COR-L47 (cell line): ENCODE measurements at regions not wholly inside any gene's neighbourhood (a gene's known extent, or its start where the extent isn't known, plus 50 kb on each side); places are given as distances from the start of the nearest gene placed in this dataset.
A peak's percentile ranks its signal among the peaks of the same experiment; 100 is the strongest.

Source experiments
- DNase-seq: peaks from one replicate; lab custom pipeline; 2025; lab: John Stamatoyannopoulos, UW

DNA sequence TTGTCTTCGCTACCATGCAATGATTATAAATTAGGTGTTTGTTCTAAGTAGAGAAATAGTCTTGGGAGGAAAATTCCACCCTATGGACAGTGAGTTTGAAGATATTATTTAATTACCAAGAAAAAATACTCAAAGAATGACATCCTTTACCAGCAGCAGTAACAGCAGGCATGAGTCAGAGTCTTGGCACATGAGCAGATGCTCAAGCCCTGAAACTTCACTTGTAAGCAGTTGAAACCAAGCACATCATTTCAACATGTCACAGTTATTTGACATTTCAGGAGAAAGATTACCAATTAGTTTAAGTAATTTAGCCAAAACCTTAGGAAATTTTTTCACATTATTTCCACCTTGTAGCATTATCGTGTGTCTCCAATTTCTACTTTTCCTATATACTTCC, 99.2 kb downstream of the C12orf50 start:
- DNase-seq = no peak

DNA sequence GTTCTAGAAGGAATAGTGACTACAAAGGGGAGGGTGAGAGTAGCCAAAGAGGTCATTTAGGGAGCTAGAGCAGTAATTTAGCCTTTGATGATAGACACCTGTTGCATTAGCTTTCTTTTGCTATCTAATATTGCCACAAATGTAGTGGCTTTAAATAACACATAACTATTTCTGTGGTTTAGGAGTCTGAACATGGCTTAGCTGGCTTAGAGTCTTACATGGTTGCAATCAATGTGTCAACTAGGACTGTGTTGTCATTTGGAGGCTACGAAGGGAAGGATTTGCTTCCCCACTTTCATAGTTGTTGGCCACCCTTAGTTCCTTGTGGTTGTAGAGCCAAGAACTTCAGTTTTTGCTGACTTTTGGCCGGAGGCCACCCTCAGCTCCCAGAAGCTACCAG, 99.9 kb downstream of the C12orf50 start:
- DNase-seq = no peak

DNA sequence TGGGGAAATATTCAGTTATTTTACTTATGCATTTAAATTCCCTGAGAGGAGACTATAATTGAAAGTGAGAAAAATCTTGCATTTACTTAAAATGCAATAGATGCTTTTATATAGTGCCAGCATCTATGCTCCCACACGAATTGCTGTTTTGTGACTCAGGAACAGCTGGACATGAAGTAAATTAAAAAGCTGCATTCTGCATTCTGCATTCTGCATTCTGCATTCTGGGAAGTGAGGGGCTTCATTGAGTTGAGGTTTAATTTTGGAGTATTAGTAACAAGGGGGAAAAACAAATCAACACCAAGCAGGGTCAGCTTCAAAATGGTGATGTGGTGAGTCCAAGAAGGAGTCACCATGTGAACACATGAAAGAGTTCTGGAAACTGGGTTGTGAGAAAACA, 101.2 kb downstream of the C12orf50 start:
- DNase-seq = no peak

DNA sequence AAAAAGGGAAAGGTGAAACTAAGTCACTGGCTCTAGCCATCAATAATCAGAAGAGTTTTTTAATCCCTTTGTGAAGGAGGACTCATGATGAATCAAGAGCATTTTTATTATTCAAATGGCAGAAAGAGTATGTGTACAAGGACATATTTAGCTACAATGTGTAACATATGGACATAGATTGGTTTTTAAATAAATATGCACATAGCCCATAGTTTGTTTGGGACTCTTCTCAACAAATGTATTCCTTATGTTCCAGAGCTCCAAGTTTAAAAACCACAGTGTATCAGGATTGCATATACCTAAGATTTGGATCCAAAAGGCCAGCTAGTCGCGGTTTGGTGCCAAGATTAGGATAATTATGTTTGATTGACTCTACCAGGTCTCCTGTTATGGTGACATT, 104.2 kb downstream of the C12orf50 start:
- DNase-seq = peak; percentile 22

DNA sequence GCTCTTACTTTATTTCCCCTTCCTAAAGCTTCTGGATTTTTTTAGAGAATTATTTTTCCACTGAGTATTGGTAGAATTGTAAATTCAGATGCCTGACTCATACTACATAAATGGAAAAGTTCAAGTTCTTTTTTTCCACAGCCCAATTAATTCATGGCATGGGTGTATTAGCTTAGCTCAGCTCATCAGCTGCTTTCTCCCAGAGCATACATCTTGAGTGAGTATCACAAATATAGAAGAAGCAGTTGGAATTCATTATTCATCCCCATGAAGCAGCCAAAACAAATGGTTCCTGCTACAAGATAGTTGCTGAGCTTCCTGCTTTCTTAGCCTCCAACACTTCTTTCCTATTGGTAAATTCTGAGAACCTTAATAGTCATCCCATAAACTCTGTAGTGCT, 105.1 kb downstream of the C12orf50 start:
- no peak for DNase-seq

DNA sequence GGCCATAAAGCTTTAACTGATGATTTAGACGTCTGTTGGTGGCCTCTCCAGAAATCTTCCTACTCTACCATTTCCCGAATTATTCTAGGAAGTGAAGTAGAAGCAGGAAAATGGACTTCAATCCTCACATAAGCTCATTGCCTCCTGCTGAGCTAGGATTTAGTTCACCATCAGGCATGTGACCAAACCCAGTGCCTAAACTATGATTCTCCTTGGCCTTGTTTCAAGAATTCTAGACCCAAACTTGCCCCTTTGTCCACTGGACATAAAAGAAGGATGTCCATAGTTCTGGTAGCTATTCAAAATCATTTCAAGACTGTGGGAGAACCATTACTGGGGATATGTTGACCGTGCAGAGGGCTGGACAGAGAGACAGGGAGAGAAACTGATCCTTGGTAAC, 105.8 kb downstream of the C12orf50 start:
- DNase-seq = no peak

DNA sequence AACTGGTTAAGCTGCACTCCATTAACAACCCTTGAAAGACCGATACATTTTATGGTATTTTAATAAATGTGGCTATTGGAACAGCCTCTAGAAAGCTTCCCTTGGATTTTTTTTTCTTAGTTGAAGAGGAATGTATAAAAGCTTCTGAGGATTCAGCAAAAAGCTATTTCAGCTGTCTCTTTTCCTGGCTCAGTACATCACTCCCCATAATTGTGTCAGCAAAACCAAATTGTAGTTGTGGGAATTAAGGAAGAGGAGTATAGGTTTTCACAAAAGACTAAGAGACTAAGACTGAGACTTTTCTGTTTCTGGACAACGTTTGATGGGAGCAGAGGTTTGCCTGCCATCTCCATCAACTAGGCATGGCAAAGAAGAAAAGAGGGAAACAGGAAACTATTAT, 106.5 kb downstream of the C12orf50 start:
- DNase-seq = no peak

DNA sequence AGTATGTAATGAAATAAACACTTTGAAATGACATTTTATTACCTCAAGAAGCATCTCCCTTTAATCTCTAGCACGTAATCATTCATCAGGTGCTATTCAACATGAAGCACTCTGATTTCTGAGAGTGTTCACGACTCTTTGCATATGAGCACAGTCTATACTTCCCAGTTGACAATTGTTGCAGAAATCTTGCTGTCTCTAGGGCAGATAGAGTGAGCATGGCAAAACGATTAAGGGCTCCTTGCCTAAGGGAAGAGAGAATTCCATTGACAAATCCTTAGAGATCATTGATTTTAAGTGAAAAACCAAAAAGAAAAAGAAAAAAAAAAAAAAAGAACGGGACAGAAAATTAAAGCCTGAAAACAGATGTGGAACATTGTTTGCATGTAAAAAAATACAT, 107.6 kb downstream of the C12orf50 start:
- DNase-seq = no peak

DNA sequence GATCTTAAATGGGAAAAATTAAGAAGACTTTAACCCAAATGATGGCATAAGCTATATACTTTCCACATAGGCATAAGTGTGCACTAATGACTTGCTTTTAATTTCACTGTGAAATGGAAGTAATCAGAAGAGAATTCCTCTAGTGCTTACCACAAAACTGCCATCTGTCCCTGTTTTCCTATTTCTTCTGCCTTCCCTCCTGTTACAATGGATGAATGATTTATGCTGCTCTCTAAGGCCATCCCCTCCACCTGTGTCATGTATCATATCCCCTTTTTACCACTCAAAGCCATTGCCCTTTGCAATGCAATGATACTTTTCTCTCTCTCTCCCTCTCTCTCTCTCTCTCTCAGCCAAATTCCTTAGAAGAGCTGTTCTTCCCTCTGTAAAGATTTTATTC, 109.1 kb downstream of the C12orf50 start:
- no peak for DNase-seq

DNA sequence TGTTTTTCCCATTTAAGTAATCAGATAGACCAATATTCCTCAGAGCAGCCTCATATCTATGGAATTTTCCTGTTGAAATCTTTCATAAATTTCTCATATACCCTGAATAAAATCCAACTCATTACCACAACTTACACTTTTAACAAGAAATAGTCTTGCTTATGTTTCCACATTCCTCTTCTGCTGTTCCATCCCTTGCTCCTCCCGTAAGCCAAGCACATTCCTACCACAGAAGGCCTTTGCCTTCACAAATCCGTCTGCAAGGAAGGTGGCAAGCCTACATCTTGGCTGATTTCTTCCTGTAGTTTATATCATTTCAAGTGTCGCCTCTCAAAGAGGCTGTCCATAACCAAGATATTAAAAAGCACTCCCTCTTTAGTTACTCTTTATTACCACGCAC, 127.7 kb downstream of the C12orf50 start:
- DNase-seq = no peak

DNA sequence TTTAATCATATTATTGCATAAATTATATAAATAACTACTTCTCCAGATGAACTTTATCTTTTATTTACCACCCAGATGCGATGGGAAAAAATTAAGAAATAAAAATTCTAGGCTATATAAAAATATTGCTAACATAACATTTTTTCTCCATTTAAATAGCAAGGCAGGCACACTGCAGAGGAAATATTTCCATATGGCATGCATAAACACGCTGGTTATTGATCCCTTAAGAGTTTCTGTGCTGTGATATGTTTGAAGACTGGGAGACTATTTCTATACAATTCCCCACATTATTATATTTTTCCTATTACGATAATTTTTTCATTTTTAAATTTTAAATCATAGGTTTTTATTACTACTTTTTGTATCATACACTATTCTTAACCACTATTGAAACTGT, 131.5 kb downstream of the C12orf50 start:
- DNase-seq = no peak

DNA sequence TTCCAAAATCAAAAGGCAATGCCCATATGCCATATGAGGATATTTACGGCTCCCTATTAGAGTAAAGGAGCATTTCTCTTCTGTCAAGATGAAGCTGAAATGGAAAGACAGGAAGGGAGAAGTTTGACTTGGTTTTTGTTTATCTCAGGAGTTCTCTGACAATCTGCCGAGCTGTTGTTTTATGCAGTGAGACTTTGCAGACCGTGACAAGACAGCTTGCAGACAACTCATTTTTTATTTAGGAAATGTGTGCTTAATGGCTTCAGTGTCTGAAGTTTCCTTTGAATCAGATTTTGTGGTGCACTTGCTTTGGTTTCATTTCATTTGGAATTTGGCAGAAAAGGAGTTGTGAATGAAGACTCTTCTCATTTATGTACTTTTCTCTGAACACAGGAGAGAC, 145.4 kb downstream of the C12orf50 start:
- DNase-seq = no peak

DNA sequence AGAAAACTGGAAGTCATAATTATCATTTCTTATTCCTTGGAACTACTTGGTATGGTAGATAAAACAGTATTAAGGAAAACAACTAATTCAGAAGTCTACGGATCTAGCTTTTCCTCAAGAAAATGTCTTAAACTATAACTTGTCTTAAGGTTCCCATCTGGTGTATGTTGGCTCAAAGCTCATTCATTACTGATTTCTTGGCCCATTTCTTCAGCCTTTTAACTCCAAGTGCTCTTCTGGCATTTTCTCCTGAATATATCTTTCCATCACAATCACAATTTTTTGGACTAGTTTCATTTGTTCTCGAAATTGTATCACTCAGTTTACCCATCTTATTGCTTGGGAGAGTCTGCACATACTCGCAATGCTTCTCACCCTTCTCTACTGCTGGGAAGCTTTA, 150.1 kb downstream of the C12orf50 start:
- no peak for DNase-seq

DNA sequence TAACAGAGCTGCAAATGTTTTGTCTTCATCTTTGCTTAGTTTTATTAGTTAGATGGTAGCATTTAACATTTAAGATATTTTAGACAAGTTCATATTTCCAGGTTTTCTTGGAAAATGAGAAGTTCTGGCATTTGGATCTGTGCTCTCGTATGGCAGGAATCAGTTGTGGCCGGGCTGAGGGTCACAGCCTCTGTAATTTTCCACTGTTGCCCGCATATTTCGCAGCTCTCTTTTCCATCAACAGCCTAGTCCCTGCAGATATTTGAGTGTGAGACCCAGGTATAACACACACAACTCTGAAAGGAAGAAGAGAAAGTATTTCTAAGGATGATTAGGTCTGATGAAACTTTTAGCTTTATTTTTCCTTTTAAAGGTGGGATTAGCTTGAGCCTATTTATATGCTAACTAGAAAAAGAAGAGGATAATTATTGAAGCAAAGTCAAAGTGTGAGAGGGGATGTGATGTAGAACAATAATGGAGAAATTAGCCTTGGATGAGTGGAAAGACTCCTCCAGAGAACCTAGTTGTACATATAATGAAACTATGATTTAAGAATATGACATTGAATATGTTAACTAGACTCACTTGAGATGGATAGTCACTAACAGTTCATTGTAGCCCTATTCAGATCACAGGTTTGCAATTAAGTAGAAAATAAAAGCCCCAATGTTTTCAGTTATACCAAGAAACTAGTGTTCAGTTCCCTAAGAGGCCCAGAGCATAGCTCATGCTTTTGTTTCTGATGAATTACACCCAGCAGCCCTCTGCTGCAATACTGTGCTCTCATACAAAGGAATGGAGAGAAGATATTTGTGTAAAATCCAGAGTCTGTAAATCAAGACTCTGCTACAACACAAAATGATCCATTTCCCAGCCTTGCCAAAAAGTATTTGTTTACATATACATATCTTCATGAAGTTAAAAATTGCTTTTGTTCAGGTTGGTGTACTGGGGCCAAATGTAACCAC, 158.4 kb downstream of the C12orf50 start:
- no peak for DNase-seq

DNA sequence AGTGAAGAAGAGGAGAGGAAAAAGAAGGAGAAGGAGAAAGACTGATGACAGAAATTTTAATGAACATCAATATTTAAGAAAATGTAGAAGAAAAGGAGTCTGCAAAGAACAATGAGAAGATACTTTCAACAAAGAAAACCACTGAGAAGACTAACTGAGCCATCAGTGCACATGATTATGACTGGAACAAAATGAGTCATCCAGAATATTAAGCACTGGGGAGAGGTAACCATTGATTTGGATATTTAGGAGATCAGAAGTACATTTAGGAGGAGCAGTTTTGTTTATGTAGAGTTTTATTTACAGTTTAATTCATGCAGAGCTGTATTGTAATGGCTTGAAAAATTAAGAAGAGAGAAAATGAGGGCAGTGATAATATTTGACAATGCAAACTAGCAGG, 159.1 kb downstream of the C12orf50 start:
- no peak for DNase-seq

DNA sequence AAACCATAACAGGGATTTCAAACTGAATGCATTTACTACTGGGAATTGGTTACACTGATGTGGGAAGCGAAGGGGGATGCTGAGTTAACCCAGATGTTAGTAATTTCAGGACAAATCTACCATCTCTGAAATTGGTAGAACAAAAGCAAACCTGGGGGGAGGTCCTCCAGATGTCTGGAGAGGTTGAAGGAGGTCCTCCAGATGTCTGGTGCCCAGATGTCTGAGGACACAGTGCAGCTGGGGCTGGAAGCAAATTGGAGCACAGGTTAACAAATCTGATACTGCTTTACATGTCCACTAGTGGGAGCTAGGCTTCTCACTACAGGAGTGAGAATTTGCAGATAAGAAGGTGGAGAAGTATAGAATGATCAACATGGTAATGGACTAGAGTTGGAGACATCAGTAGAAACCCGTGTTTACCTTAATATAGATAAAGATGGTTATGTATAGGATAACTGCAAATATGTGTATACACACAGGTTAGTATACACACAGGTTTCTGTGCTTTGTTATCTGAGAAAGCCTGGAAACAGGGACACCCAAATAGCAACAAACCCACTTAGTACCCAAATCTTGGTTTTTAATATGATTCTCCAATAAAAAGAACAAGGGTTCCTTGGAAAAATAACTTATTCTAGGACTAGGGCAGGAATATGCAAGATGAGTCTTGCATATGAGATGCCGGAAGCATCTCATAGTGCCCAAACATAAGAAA, 162.5 kb downstream of the C12orf50 start:
- no peak for DNase-seq

DNA sequence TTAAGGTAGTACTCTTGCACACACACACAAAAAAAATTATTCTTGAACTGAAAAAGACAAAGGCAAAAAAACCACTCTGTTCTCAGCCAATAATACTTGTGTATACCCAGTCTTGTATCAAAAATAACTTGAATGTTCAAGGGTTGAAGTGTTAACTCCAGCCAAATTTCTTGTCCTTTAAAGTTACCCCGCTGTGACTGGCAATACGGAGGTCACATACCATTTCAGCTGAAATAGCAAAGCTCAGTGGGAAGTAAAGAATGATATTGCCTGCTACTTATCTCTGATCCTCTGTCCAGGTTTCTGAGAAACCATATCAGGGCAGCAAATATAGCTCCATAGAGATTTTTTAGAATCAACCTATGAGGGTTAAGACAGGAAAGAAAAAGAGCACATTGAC, 167.4 kb downstream of the C12orf50 start:
- DNase-seq = no peak

DNA sequence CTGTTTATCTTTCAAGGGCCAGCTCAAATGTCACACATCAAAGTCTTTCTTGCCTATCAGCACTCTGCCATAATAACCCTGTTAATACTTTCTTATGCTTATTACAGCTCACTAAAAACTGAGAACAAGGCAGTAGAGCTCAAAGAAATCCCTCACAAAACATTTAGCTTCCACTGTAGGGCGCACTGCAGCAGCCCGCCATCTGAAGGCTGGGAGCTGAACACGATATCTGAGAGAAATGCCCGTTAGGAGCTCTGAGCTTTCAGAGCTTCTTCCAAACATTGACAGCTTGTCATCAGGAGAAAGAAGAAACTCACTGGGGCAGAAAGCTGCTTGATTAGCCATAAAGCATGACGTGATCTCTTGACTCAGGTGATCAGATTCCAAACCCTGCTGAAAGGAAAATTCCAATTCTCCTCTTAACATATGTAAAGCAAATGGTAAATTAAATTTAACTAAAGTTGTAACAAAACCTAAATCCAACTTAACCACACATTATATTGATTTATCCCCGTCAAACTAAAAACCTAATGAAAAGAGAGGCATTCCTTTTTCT, 175.7 kb downstream of the C12orf50 start:
- no peak for DNase-seq

DNA sequence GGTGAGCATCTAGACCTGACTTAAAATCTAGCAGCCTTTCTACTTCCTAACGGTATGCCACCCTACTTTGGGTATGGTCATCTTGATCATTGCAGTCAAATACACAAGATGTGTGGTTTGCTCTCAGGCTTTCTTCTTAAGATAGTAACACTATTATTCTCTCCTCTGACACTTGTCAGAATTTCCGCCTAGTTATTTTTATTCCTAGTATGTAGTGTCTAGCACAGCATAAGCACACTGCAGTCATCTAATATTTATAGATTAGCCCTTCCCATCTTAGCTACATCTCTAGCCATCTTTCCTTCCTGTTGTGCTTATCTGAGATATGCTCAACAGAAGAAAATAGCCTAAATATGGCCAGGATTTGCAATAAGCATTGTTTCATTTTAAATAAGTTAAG, 180.1 kb downstream of the C12orf50 start:
- DNase-seq = no peak

DNA sequence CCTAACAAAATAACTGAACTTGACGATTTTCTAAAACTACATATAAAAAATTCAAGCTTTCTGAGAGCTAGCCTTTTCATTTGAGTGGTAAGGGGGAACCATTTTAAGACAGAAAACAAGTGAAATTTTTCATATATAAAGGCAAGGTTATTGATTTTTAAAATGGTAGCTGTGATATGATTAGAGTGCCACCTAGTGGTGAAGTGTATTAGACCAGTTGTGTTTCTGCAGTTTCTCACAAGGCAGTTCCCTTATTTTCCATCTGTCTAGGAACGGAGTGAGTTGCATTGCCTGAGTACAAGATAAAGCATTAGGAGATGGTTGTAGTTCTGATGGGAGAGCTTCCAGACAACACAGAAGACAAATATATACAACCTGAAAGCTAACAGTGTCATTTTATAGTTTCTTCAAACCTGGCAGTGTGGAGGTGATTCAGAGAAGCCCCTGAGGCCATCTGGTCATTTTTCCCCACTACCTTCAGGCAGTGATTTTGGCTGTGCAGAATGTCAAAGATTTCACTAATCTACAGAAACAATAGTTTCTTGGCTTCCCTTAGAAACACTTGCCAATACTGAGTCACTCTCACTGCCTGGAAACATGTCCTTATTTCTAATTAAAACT, 180.8 kb downstream of the C12orf50 start:
- DNase-seq = peak; percentile 47

DNA sequence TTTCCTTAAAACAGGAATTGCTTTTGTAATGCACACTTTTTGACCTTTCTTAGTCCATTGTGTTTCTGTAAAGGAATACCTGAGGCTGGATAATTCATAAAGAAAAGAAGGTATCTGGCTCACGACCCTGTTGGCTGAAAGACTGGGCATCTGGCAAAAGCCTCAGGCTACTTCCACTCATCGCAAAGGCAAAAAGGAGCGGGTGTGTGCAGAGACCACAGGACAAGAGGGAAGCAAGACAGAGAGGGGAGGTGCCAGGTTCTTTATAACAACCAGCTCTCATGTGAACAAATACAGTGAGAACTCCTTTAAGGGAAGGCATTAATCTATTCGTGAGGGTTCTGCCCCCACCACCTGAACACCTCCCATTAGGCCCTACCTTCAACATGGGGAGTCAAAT, 182.1 kb downstream of the C12orf50 start:
- no peak for DNase-seq

DNA sequence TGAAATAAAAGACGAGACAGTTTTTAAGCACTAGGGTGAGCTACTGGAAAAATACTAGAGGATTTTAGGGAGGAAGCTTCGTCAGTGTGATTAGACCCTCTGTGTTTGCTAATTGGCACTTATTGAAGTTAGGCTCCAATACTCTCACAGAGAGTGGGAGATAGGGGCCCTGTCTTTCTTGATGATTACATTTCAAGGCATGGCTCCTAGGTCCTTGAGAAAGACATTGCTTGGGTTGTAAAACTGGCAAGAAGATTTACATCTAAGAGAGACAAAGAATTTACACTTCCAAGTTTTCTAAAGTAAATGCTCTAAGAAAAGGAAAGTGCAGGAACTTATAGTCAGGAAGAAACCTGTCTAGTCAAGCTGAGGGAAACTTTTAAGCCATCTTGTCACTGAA, 183.2 kb downstream of the C12orf50 start:
- no peak for DNase-seq

DNA sequence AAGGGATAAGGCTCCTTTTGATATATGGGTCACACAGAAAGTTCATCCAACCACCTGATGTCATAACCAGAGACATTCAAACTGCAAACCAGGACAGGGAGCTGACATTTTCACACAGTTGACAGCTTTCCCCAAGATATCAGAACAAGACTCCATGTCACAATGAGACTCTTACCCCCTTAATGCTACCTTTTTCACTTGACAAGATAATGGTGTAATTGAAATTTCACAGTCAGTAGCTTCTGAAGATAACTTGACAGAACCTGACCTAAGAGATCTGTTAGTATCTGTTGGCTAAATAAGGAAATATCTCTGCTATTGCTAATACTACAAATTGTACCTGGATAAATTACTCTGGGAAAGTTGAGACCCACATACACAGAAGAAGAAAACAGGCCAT, 187.3 kb downstream of the C12orf50 start:
- no peak for DNase-seq
